CD1c-positive myeloid dendritic cell (primary cell): ENCODE measurements at regions not wholly inside any gene's neighbourhood (a gene's known extent, or its start where the extent isn't known, plus 50 kb on each side); places are given as distances from the start of the nearest gene placed in this dataset.
"Not testable (repeated sequence)": the region's sequence is repeated elsewhere in the genome, so short reads cannot be mapped to it uniquely, and the experiment has no call there.

ENCODE experiments used
- DNase-seq: peaks from one replicate; pipeline ENCODE4 v3.0.0-alpha.2; 2016; ENCODE audit errors: extremely low spot score

GRCh38 chr3:127071597-127072001, 88.7 kb downstream of the PLXNA1 start:
- DNase-seq, result no peak

GRCh38 chr3:127072221-127072771, 89.4 kb downstream of the PLXNA1 start:
- DNase-seq, result no peak

GRCh38 chr3:127072971-127073783, 90.3 kb downstream of the PLXNA1 start:
- DNase-seq, result no peak

- DNase-seq, result no peak
These were observed 91.3 kb downstream of the PLXNA1 start for GRCh38 chr3:127073941-127074820.

GRCh38 chr3:127074900-127075360, 92.0 kb downstream of the PLXNA1 start:
- DNase-seq, result no peak

- DNase-seq, result not testable (repeated sequence)
These were observed 93.5 kb downstream of the PLXNA1 start for GRCh38 chr3:127076166-127076992.

- no peak for DNase-seq
These were observed 94.2 kb downstream of the PLXNA1 start for GRCh38 chr3:127077068-127077467.

GRCh38 chr3:127077505-127078064, 94.7 kb downstream of the PLXNA1 start:
- DNase-seq, result no peak

- no peak for DNase-seq
These were observed 95.7 kb downstream of the PLXNA1 start for GRCh38 chr3:127078626-127079025.

- no peak for DNase-seq
These were observed 96.3 kb downstream of the PLXNA1 start for GRCh38 chr3:127079211-127079610.

- no peak for DNase-seq
These were observed 98.2 kb downstream of the PLXNA1 start for GRCh38 chr3:127081001-127081720.

- no peak for DNase-seq
These were observed 99.2 kb downstream of the PLXNA1 start for GRCh38 chr3:127082066-127082465.

- DNase-seq, result no peak
These were observed 101.0 kb downstream of the PLXNA1 start for GRCh38 chr3:127083778-127084397.

- no peak for DNase-seq
These were observed 101.6 kb downstream of the PLXNA1 start for GRCh38 chr3:127084401-127084990.

- DNase-seq, result no peak
These were observed 102.7 kb downstream of the PLXNA1 start for GRCh38 chr3:127085576-127085975.

GRCh38 chr3:127086591-127086990, 103.7 kb downstream of the PLXNA1 start:
- not testable (repeated sequence) for DNase-seq

GRCh38 chr3:127087441-127087840, 104.5 kb downstream of the PLXNA1 start:
- no peak for DNase-seq

- no peak for DNase-seq
These were observed 104.2 kb upstream of the PRR23E start for GRCh38 chr3:127088511-127089351.
